ENCODE measurements at regions not wholly inside any gene's neighbourhood (a gene's known extent, or its start where the extent isn't known, plus 50 kb on each side); places are given as distances from the start of the nearest gene placed in this dataset.

- Mint-ChIP-seq H3K27me3 (ENCODE audit: unreplicated experiment) (peaks cover 5% of the 10 kb centered on the region), H3K4me1 (ENCODE audit: unreplicated experiment) (peaks cover 13% of the 10 kb centered on the region), H3K4me3 (ENCODE audit: unreplicated experiment) (no peak overlapping the region), H3K36me3 (ENCODE audit: unreplicated experiment) (no peaks in the 10 kb centered on the region), H3K9me3 (ENCODE audit: unreplicated experiment) (no peaks in the 10 kb centered on the region), H3K27ac (ENCODE audit: unreplicated experiment) (no peak overlapping the region)
- DNase-seq (ENCODE audit: extremely low spot score, unreplicated experiment), result no peak
- no peak for TF ChIP-seq CTCF (IDR thresholded peaks at IDR 0.05)
Measured at GRCh38 chr4:180539284-180539683, 1703.9 kb upstream of the TENM3 start.

- no peak for TF ChIP-seq CTCF (IDR thresholded peaks at IDR 0.05)
- H3K4me1 Mint-ChIP-seq (ENCODE audit: unreplicated experiment), result peaks cover 13% of the 10 kb centered on the region
- no peaks in the 10 kb centered on the region for H3K36me3 Mint-ChIP-seq (ENCODE audit: unreplicated experiment)
- H3K27ac Mint-ChIP-seq (ENCODE audit: unreplicated experiment), result no peak overlapping the region
- H3K4me3 Mint-ChIP-seq (ENCODE audit: unreplicated experiment), result no peak overlapping the region
- peaks cover 5% of the 10 kb centered on the region for H3K27me3 Mint-ChIP-seq (ENCODE audit: unreplicated experiment)
- no peak for DNase-seq (ENCODE audit: extremely low spot score, unreplicated experiment)
- H3K9me3 Mint-ChIP-seq (ENCODE audit: unreplicated experiment), result no peaks in the 10 kb centered on the region
Measured at GRCh38 chr4:180541678-180542077, 1701.5 kb upstream of the TENM3 start.

- no peak for DNase-seq (ENCODE audit: extremely low spot score, unreplicated experiment)
- no peaks in the 10 kb centered on the region for H3K36me3 Mint-ChIP-seq (ENCODE audit: unreplicated experiment)
- no peak overlapping the region for H3K4me3 Mint-ChIP-seq (ENCODE audit: unreplicated experiment)
- H3K27me3 Mint-ChIP-seq (ENCODE audit: unreplicated experiment), result peaks cover 5% of the 10 kb centered on the region
- no peak for TF ChIP-seq CTCF (IDR thresholded peaks at IDR 0.05)
- H3K4me1 Mint-ChIP-seq (ENCODE audit: unreplicated experiment), result peaks cover 13% of the 10 kb centered on the region
- no peak overlapping the region for H3K27ac Mint-ChIP-seq (ENCODE audit: unreplicated experiment)
- no peaks in the 10 kb centered on the region for H3K9me3 Mint-ChIP-seq (ENCODE audit: unreplicated experiment)
Measured at GRCh38 chr4:180542445-180543100, 1700.6 kb upstream of the TENM3 start.

- peaks cover 6% of the 10 kb centered on the region for H3K9me3 Mint-ChIP-seq (ENCODE audit: unreplicated experiment)
- no peaks in the 10 kb centered on the region for H3K27me3 Mint-ChIP-seq (ENCODE audit: unreplicated experiment)
Measured at GRCh38 chr4:180550106-180550505, 1693.1 kb upstream of the TENM3 start.

GRCh38 chr4:180557348-180557747, 1685.9 kb upstream of the TENM3 start:
- H3K27me3 Mint-ChIP-seq (ENCODE audit: unreplicated experiment), result no peaks in the 10 kb centered on the region
- no peak overlapping the region for H3K4me3 Mint-ChIP-seq (ENCODE audit: unreplicated experiment)
- no peaks in the 10 kb centered on the region for H3K9me3 Mint-ChIP-seq (ENCODE audit: unreplicated experiment)
- TF ChIP-seq CTCF (IDR thresholded peaks at IDR 0.05), result no peak
- no peak overlapping the region for H3K27ac Mint-ChIP-seq (ENCODE audit: unreplicated experiment)
- no peaks in the 10 kb centered on the region for H3K36me3 Mint-ChIP-seq (ENCODE audit: unreplicated experiment)
- DNase-seq (ENCODE audit: extremely low spot score, unreplicated experiment), result no peak
- no peaks in the 10 kb centered on the region for H3K4me1 Mint-ChIP-seq (ENCODE audit: unreplicated experiment)

More at GRCh38 chr4:180550106-180550505, 1693.1 kb upstream of the TENM3 start:
- TF ChIP-seq CTCF (IDR thresholded peaks at IDR 0.05), result no peak
- Mint-ChIP-seq H3K27ac (ENCODE audit: unreplicated experiment) (no peak overlapping the region), H3K36me3 (ENCODE audit: unreplicated experiment) (no peaks in the 10 kb centered on the region), H3K4me3 (ENCODE audit: unreplicated experiment) (no peak overlapping the region), H3K4me1 (ENCODE audit: unreplicated experiment) (no peaks in the 10 kb centered on the region)
- DNase-seq (ENCODE audit: extremely low spot score, unreplicated experiment), result no peak

All from osteocyte (in vitro differentiated cells).